HG03097 (cell line): ENCODE measurements at regions not wholly inside any gene's neighbourhood (a gene's known extent, or its start where the extent isn't known, plus 50 kb on each side); places are given as distances from the start of the nearest gene placed in this dataset.
A peak's percentile ranks its signal among the peaks of the same experiment; 100 is the strongest.

Experiments
- ATAC-seq: cut with Tn5 transposase; IDR thresholded peaks from one replicate; pipeline ENCODE4 v1.9.1; 2021; ENCODE audit not compliant: unreplicated experiment, low FRiP score

- ATAC-seq: no peak
Observed at GRCh38 chr7:17209101-17209500, 89.4 kb upstream of the AHR start.

GRCh38 chr7:17211307-17211836 lies 87.1 kb upstream of the AHR start:
- no peak for ATAC-seq

GRCh38 chr7:17212188-17212587 lies 86.3 kb upstream of the AHR start:
- no peak for ATAC-seq

GRCh38 chr7:17227766-17228490 lies 70.5 kb upstream of the AHR start:
- ATAC-seq: no peak

GRCh38 chr7:17229228-17229627 lies 69.2 kb upstream of the AHR start:
- no peak for ATAC-seq

- no peak for ATAC-seq
Observed at GRCh38 chr7:17230099-17230807, 68.2 kb upstream of the AHR start.

GRCh38 chr7:17233603-17234002 lies 64.8 kb upstream of the AHR start:
- peak; percentile 3 for ATAC-seq

GRCh38 chr7:17234030-17234397 lies 64.4 kb upstream of the AHR start:
- ATAC-seq: peak; percentile 45

GRCh38 chr7:17234398-17235031 lies 63.9 kb upstream of the AHR start:
- ATAC-seq: peak; percentile 96

- no peak for ATAC-seq
Observed at GRCh38 chr7:17236171-17236570, 62.3 kb upstream of the AHR start.

- ATAC-seq: no peak
Observed at GRCh38 chr7:17236603-17237002, 61.8 kb upstream of the AHR start.

GRCh38 chr7:17239046-17239445 lies 59.4 kb upstream of the AHR start:
- ATAC-seq: no peak

- ATAC-seq: no peak
Observed at GRCh38 chr7:17239683-17240521, 58.5 kb upstream of the AHR start.

- ATAC-seq: no peak
Observed at GRCh38 chr7:17242504-17242903, 55.9 kb upstream of the AHR start.

- ATAC-seq: no peak
Observed at GRCh38 chr7:17244786-17245185, 53.7 kb upstream of the AHR start.

GRCh38 chr7:17247357-17247756 lies 51.1 kb upstream of the AHR start:
- ATAC-seq: no peak

GRCh38 chr7:17248527-17248926 lies 49.9 kb upstream of the AHR start:
- ATAC-seq: no peak
